IMR-90 (cell line): ENCODE measurements at regions not wholly inside any gene's neighbourhood (a gene's known extent, or its start where the extent isn't known, plus 50 kb on each side); places are given as distances from the start of the nearest gene placed in this dataset.

Experiments
- ATAC-seq: fragments of 200-7000 bp; cut with Tn5 transposase; 2 replicates; pipeline ENCODE4 v1.9.1; 2020; ENCODE audit warnings: low read depth, mild to moderate bottlenecking, moderate library complexity
- BruUV-seq: library from RNA; stranded (reverse); fragments of 400-500 nt; replicated peaks from 2 replicates; lab custom pipeline; 2021; lab: Mats Ljungman, UMichigan
- CTCF ChIA-PET: fragments of 300-600 bp; formaldehyde crosslinking; extraction: SDS; loops from one replicate; lab custom pipeline; 2021; ENCODE audit warnings: antibody characterized with exemption; lab: Yijun Ruan, JAX
- POLR2A ChIA-PET: fragments of 300-600 bp; sonication (Branson Sonifier 250); formaldehyde crosslinking; loops from one replicate; lab custom pipeline; 2022; ENCODE audit warnings: antibody characterized with exemption; ENCODE audit not compliant: unreplicated experiment; lab: Charles Lee
- DNase-seq: peaks from one replicate; pipeline ENCODE4 v3.0.0; 2013
- H2AFZ ChIP-seq: replicated peaks from 2 replicates; pipeline ENCODE3; 2013; ENCODE audit warnings: low read length, mild to moderate bottlenecking; ENCODE audit not compliant: poor library complexity
- H2AK5ac ChIP-seq: 2 replicates; pipeline ENCODE4 v1.6.1; 2013; ENCODE audit warnings: low read depth, low read length, inconsistent platforms
- H2AK9ac ChIP-seq: replicated peaks from 2 replicates; pipeline ENCODE3; 2013; ENCODE audit warnings: mild to moderate bottlenecking, low read depth, low read length, moderate library complexity; ENCODE audit not compliant: poor library complexity
- H2BK120ac ChIP-seq: 2 replicates; pipeline ENCODE4 v1.6.1; 2013; ENCODE audit warnings: low read depth, low read length, inconsistent platforms
- H2BK15ac ChIP-seq: 3 replicates; pipeline ENCODE4 v1.6.1; 2013; ENCODE audit warnings: low read depth, low read length, inconsistent platforms
- H2BK20ac ChIP-seq: 2 replicates; pipeline ENCODE4 v1.6.1; 2013; ENCODE audit warnings: low read depth, mild to moderate bottlenecking, inconsistent platforms, low read length, moderate library complexity
- H2BK5ac ChIP-seq: 2 replicates; pipeline ENCODE4 v1.6.1; 2013; ENCODE audit warnings: mild to moderate bottlenecking, low read depth, low read length, inconsistent platforms; ENCODE audit not compliant: poor library complexity, severe bottlenecking
- H3K14ac ChIP-seq: replicated peaks from 2 replicates; pipeline ENCODE4 v1.6.1; 2013; ENCODE audit warnings: low read depth, low read length, inconsistent platforms
- H3K18ac ChIP-seq: 2 replicates; pipeline ENCODE4 v1.6.1; 2013; ENCODE audit warnings: low read depth, low read length, control low read depth
- H3K23ac ChIP-seq: 2 replicates; pipeline ENCODE4 v1.6.1; 2013; ENCODE audit warnings: low read depth, low read length, inconsistent platforms
- H3K27ac ChIP-seq: 2 replicates; pipeline ENCODE4 v1.5.1; 2013; ENCODE audit warnings: mild to moderate bottlenecking, control low read depth, low read length; ENCODE audit not compliant: insufficient read depth
- H3K27me3 ChIP-seq: 2 replicates; pipeline ENCODE4 v1.6.1; 2013; ENCODE audit warnings: low read length; ENCODE audit not compliant: control insufficient read depth, insufficient read depth
- H3K36me3 ChIP-seq: 2 replicates; pipeline ENCODE4 v1.6.1; 2013; ENCODE audit warnings: low read length, mixed read lengths; ENCODE audit not compliant: control insufficient read depth, insufficient read depth
- H3K4ac ChIP-seq: 2 replicates; pipeline ENCODE4 v1.6.1; 2013; ENCODE audit warnings: low read depth, low read length, inconsistent platforms
- H3K4me1 ChIP-seq: 2 replicates; pipeline ENCODE4 v1.6.1; 2013; ENCODE audit warnings: low read length, mixed read lengths; ENCODE audit not compliant: control insufficient read depth, insufficient read depth
- H3K4me2 ChIP-seq: 2 replicates; pipeline ENCODE4 v1.6.1; 2013; ENCODE audit warnings: low read depth, mild to moderate bottlenecking, control low read depth, low read length, moderate library complexity
- H3K4me3 ChIP-seq: 2 replicates; pipeline ENCODE4 v1.5.1; 2013; ENCODE audit warnings: low read depth, mild to moderate bottlenecking, control low read depth, low read length, moderate library complexity; ENCODE audit not compliant: insufficient read depth
- H3K56ac ChIP-seq: 2 replicates; pipeline ENCODE4 v1.6.1; 2013; ENCODE audit warnings: low read length, inconsistent platforms; ENCODE audit not compliant: insufficient read depth; ENCODE audit errors: extremely low read depth
- H3K79me1 ChIP-seq, 2 experiments: 2 replicates each; pipeline ENCODE4 v1.6.1; 2013; ENCODE audit warnings: low read length in 2 of 2, inconsistent platforms in 1 of 2, low read depth in 1 of 2
- H3K9ac ChIP-seq: 2 replicates; pipeline ENCODE4 v1.6.1; 2013; ENCODE audit warnings: low read depth, low read length, control low read depth
- H3K9me1 ChIP-seq: 2 replicates; pipeline ENCODE4 v1.6.1; 2013; ENCODE audit warnings: low read length, inconsistent platforms; ENCODE audit not compliant: insufficient read depth
- H3K9me3 ChIP-seq: 2 replicates; pipeline ENCODE4 v1.6.1; 2013; ENCODE audit warnings: low read length; ENCODE audit not compliant: control insufficient read depth, insufficient read depth
- H4K20me1 ChIP-seq: 2 replicates; pipeline ENCODE4 v1.6.1; 2013; ENCODE audit warnings: low read length, inconsistent platforms; ENCODE audit not compliant: insufficient read depth
- H4K5ac ChIP-seq: 2 replicates; pipeline ENCODE4 v1.6.1; 2013; ENCODE audit warnings: mild to moderate bottlenecking, low read depth, low read length, control low read depth
- H4K8ac ChIP-seq, 2 experiments: 2 replicates each; pipeline ENCODE4 v1.6.1; 2013; ENCODE audit warnings: low read depth in 2 of 2, low read length in 2 of 2, control low read depth in 1 of 2, inconsistent platforms in 1 of 2
- H4K91ac ChIP-seq: 2 replicates; pipeline ENCODE4 v1.6.1; 2013; ENCODE audit warnings: low read depth, low read length, inconsistent platforms; ENCODE audit not compliant: insufficient read depth
- BHLHE40 ChIP-seq: fragments of 150-350 bp; IDR thresholded peaks from 2 replicates; pipeline ENCODE4 v1.6.1; 2016; ENCODE audit warnings: mild to moderate bottlenecking, low read depth, low read length
- CEBPB ChIP-seq: IDR thresholded peaks from 2 replicates; pipeline ENCODE4 v1.6.1; 2012; ENCODE audit warnings: low read depth, low read length, improper control_type of control experiment
- CHD1 ChIP-seq: IDR thresholded peaks from 2 replicates; pipeline ENCODE4 v1.6.1; 2012; ENCODE audit warnings: low read depth, low read length, improper control_type of control experiment
- CTCF ChIP-seq: conservative IDR thresholded peaks from 2 replicates; pipeline ENCODE4 v1.5.1; 2012; ENCODE audit warnings: mild to moderate bottlenecking, low read depth, low read length, improper control_type of control experiment
- ELK1 ChIP-seq: fragments of 150-350 bp; IDR thresholded peaks from 2 replicates; pipeline ENCODE4 v1.6.1; 2016; ENCODE audit warnings: low read depth, mild to moderate bottlenecking, low read length, moderate library complexity, borderline replicate concordance
- FOS ChIP-seq: fragments of 150-350 bp; IDR thresholded peaks from 2 replicates; pipeline ENCODE4 v1.6.1; 2016; ENCODE audit warnings: low read depth, low read length
- MAZ ChIP-seq: IDR thresholded peaks from 2 replicates; pipeline ENCODE4 v1.6.1; 2012; ENCODE audit warnings: low read depth, mild to moderate bottlenecking, low read length, improper control_type of control experiment, moderate library complexity, borderline replicate concordance
- POLR2A ChIP-seq: IDR thresholded peaks from 2 replicates; pipeline ENCODE4 v1.6.1; 2012; ENCODE audit warnings: mild to moderate bottlenecking, low read depth, low read length
- RAD21 ChIP-seq: IDR thresholded peaks from 2 replicates; pipeline ENCODE4 v1.6.1; 2012; ENCODE audit warnings: low read length, improper control_type of control experiment
- RCOR1 ChIP-seq: IDR thresholded peaks from 2 replicates; pipeline ENCODE4 v1.6.1; 2012; ENCODE audit warnings: mild to moderate bottlenecking, low read length, improper control_type of control experiment; ENCODE audit not compliant: insufficient replicate concordance
- RFX5 ChIP-seq: IDR thresholded peaks from 2 replicates; pipeline ENCODE4 v1.8.0; 2012; ENCODE audit warnings: low read depth, mild to moderate bottlenecking, low read length, moderate library complexity
- USF2 ChIP-seq: fragments of 150-350 bp; IDR thresholded peaks from 2 replicates; pipeline ENCODE4 v1.6.1; 2017; ENCODE audit warnings: mild to moderate bottlenecking, antibody characterized with exemption, low read length, low read depth
- WGBS, 2 experiments: methylation state at CpG; one replicate each; pipeline versions ENCODE4 v1.1.5 to v1.1.7; 2013; ENCODE audit warnings: missing lambda C conversion rate in 2 of 2; ENCODE audit not compliant: insufficient read length in 1 of 2; ENCODE audit errors: extremely low coverage in 2 of 2; 5-methylcytosine and 5-hydroxymethylcytosine counted together
- dilution Hi-C: fragments of 300-500 bp; cut with HindIII; formaldehyde crosslinking; loops from one replicate; pipeline ENCODE4 v1.14.3; 2018; ENCODE audit warnings: low sequenced_read_pairs; ENCODE audit not compliant: unreplicated experiment
- in situ Hi-C: fragments of 300-500 bp; cut with MboI; formaldehyde crosslinking; loops from 3 replicates; pipeline ENCODE4 v1.14.3; 2019; ENCODE audit warnings: low sequenced_read_pairs, inconsistent platforms, mixed read lengths
- intact Hi-C: fragments of 100-400 bp; cut with micrococcal nuclease; formaldehyde crosslinking; loops from 2 replicates; pipeline ENCODE4 v1.10.0; 2022

- Histone ChIP-seq H2AK5ac (no peak overlapping the region), H3K4me1 (peaks cover 3% of the 10 kb centered on the region; the same call in 1 of the 2 replicates), H4K5ac (no peak overlapping the region), H2BK5ac (no peak overlapping the region), H3K4me3 (no peak overlapping the region), H3K27me3 (peaks cover 2% of the 10 kb centered on the region; the same call in 1 of the 2 replicates), H3K23ac (no peak overlapping the region), H3K36me3 (no peaks in the 10 kb centered on the region), H3K18ac (no peak overlapping the region), H4K20me1 (no peaks in the 10 kb centered on the region), H2BK20ac (no peak overlapping the region), H2BK15ac (no peak overlapping the region), H3K4me2 (no peak overlapping the region), H3K79me1 (no peaks in the 10 kb centered on the region), H2AK9ac (no peak overlapping the region), H3K27ac (no peak overlapping the region), H2AFZ (no peak overlapping the region), H2BK120ac (no peak overlapping the region), H3K56ac (no peak overlapping the region), H4K91ac (no peak overlapping the region), H3K9me1 (no peaks in the 10 kb centered on the region), H3K9ac (no peak overlapping the region), H4K8ac (no peak overlapping the region), H3K14ac (no peak overlapping the region), H3K9me3 (no peaks in the 10 kb centered on the region), H3K4ac (no peak overlapping the region)
- ATAC-seq (no peak), DNase-seq (no peak)
- dilution Hi-C loops (no loop called here), in situ Hi-C loops (no loop called here), intact Hi-C loops (no loop called here)
- BruUV-seq = no TSS peak
- TF ChIP-seq RAD21 (no peak), MAZ (no peak), BHLHE40 (no peak), FOS (no peak), CTCF (no peak), RFX5 (no peak), USF2 (no peak), CEBPB (no peak), ELK1 (no peak), CHD1 (no peak), RCOR1 (no peak), POLR2A (no peak)
- WGBS, 2 experiments = 21% methylated on average over 2 of the region's 8 CpGs; no CpG with 5 or more reads in 1 of the 2 experiments
- CTCF ChIA-PET = no interaction called here
- POLR2A ChIA-PET = no interaction called here
Observed at GRCh38 chr1:30194741-30195423, 528.5 kb downstream of the MATN1 start.
